ENCODE measurements at regions not wholly inside any gene's neighbourhood (a gene's known extent, or its start where the extent isn't known, plus 50 kb on each side); places are given as distances from the start of the nearest gene placed in this dataset.
"Not testable (repeated sequence)": the region's sequence is repeated elsewhere in the genome, so short reads cannot be mapped to it uniquely, and the experiment has no call there.

- DNase-seq: peak; percentile 15 to 45 (median 32)
Measured at GRCh38 chr10:26952094-26952493, 91.3 kb upstream of the ABI1 start.

- no peak for DNase-seq
Measured at GRCh38 chr10:26951650-26952049, 90.9 kb upstream of the ABI1 start.

- DNase-seq: peak in 2 of 4 experiments; percentile 31 to 34
Measured at GRCh38 chr10:26950934-26951333, 90.2 kb upstream of the ABI1 start.

GRCh38 chr10:26946102-26946811 is 85.5 kb upstream of the ABI1 start:
- no peak for DNase-seq

- DNase-seq: no peak
Measured at GRCh38 chr10:26944261-26944882, 83.6 kb upstream of the ABI1 start.

GRCh38 chr10:26939962-26940354 is 79.2 kb upstream of the ABI1 start:
- no peak for DNase-seq

GRCh38 chr10:26939290-26939961 is 78.7 kb upstream of the ABI1 start:
- DNase-seq: no peak

GRCh38 chr10:26938578-26938977 is 77.8 kb upstream of the ABI1 start:
- DNase-seq: no peak

- no peak for DNase-seq
Measured at GRCh38 chr10:26937371-26937770, 76.6 kb upstream of the ABI1 start.

GRCh38 chr10:26934190-26934589 is 73.4 kb upstream of the ABI1 start:
- DNase-seq: not testable (repeated sequence)

- DNase-seq: no peak
Measured at GRCh38 chr10:26932576-26932975, 71.8 kb upstream of the ABI1 start.

GRCh38 chr10:26931223-26931622 is 70.5 kb upstream of the ABI1 start:
- peak in 3 of 4 experiments; percentile 35 to 56 (median 47) for DNase-seq

GRCh38 chr10:26922824-26923223 is 62.1 kb upstream of the ABI1 start:
- DNase-seq: not testable (repeated sequence)

GRCh38 chr10:26919156-26919860 is 58.5 kb upstream of the ABI1 start:
- DNase-seq: not testable (repeated sequence)

- DNase-seq: no peak
Measured at GRCh38 chr10:26914898-26915297, 54.1 kb upstream of the ABI1 start.

GRCh38 chr10:26911811-26912461 is 51.2 kb upstream of the ABI1 start:
- DNase-seq: peak; percentile 4 to 35 (median 20)
